Neural cell (in vitro differentiated cells): ENCODE measurements at regions not wholly inside any gene's neighbourhood (a gene's known extent, or its start where the extent isn't known, plus 50 kb on each side); places are given as distances from the start of the nearest gene placed in this dataset.

ENCODE experiments used
- H2AFZ ChIP-seq: fragments of 200-600, 300-800 bp; sonication (generic), shearing (Covaris generic); 2 replicates; pipeline ENCODE4 v1.6.0; 2014; ENCODE audit warnings: low read depth, mild to moderate bottlenecking, antibody characterized with exemption, low read length, moderate library complexity
- H3F3A ChIP-seq: fragments of 200-600 bp; shearing (Covaris generic); 2 replicates; pipeline ENCODE4 v1.6.1; 2016; ENCODE audit warnings: mild to moderate bottlenecking, moderate library complexity, mixed read lengths, antibody characterized with exemption, low read length; ENCODE audit not compliant: insufficient read depth, poor library complexity, severe bottlenecking
- H3K27ac ChIP-seq: fragments of 200-600, 300-800 bp; sonication (generic), shearing (Covaris generic); 2 replicates; pipeline ENCODE4 v1.5.1; 2014; ENCODE audit warnings: mild to moderate bottlenecking, low read length, moderate library complexity
- H3K27me3 ChIP-seq: fragments of 300-800, 200-600 bp; sonication (generic), shearing (Covaris generic); 2 replicates; pipeline ENCODE4 v1.6.0; 2014; ENCODE audit warnings: mild to moderate bottlenecking, low read depth, low read length, moderate library complexity; ENCODE audit not compliant: insufficient read depth
- H3K36me3 ChIP-seq: fragments of 300-800, 200-600 bp; sonication (generic), shearing (Covaris generic); 2 replicates; pipeline ENCODE4 v1.5.1; 2014; ENCODE audit warnings: mild to moderate bottlenecking, antibody characterized with exemption, low read length, moderate library complexity; ENCODE audit not compliant: insufficient read depth
- H3K4me2 ChIP-seq: fragments of 300-800, 200-600 bp; sonication (generic), shearing (Covaris generic); 2 replicates; pipeline ENCODE4 v1.6.0; 2014; ENCODE audit warnings: mild to moderate bottlenecking, low read length
- H3K4me3 ChIP-seq: fragments of 300-800, 200-600 bp; sonication (generic), shearing (Covaris generic); 2 replicates; pipeline ENCODE4 v1.5.1; 2014; ENCODE audit warnings: mild to moderate bottlenecking, low read length, moderate library complexity
- H3K79me2 ChIP-seq: fragments of 200-600 bp; shearing (Covaris generic); replicated peaks from 2 replicates; pipeline ENCODE4 v1.6.0; 2014; ENCODE audit warnings: mild to moderate bottlenecking, low read length, moderate library complexity; ENCODE audit not compliant: insufficient read depth
- H3K9ac ChIP-seq: fragments of 300-800, 200-600 bp; sonication (generic), shearing (Covaris generic); 2 replicates; pipeline ENCODE4 v1.6.1; 2016; ENCODE audit warnings: mild to moderate bottlenecking, low read length, mixed read lengths
- H3K9me2 ChIP-seq: fragments of 200-600 bp; shearing (Covaris generic); 2 replicates; pipeline ENCODE4 v1.6.1; 2016; ENCODE audit warnings: mild to moderate bottlenecking, low read length, mixed read lengths; ENCODE audit not compliant: insufficient read depth
- H3K9me3 ChIP-seq: fragments of 200-600, 300-800 bp; sonication (generic), shearing (Covaris generic); 2 replicates; pipeline ENCODE4 v1.6.1; 2016; ENCODE audit warnings: mild to moderate bottlenecking, mixed run types, low read length, moderate library complexity, mixed read lengths
- H4K20me1 ChIP-seq: fragments of 200-600 bp; shearing (Covaris generic); 2 replicates; pipeline ENCODE4 v1.6.1; 2016; ENCODE audit warnings: mild to moderate bottlenecking, mixed run types; ENCODE audit not compliant: insufficient read depth
- EP300 ChIP-seq: fragments of 450-650 bp; conservative IDR thresholded peaks from 2 replicates; pipeline ENCODE4 v1.6.1; 2014; ENCODE audit warnings: antibody characterized with exemption, mild to moderate bottlenecking, moderate library complexity; ENCODE audit not compliant: poor library complexity, severe bottlenecking
- EZH2 ChIP-seq: fragments of 200-600, 300-800 bp; shearing (Covaris generic), sonication (generic); IDR thresholded peaks from 2 replicates; pipeline ENCODE4 v1.6.1; 2014; ENCODE audit warnings: antibody characterized with exemption, low read length, borderline replicate concordance, mild to moderate bottlenecking; ENCODE audit not compliant: insufficient read depth, poor library complexity, severe bottlenecking
- MXI1 ChIP-seq: fragments of 450-650 bp; conservative IDR thresholded peaks from 2 replicates; pipeline ENCODE4 v1.6.1; 2014; ENCODE audit warnings: antibody characterized with exemption, mild to moderate bottlenecking; ENCODE audit not compliant: poor library complexity, severe bottlenecking
- POLR2AphosphoS5 ChIP-seq: IDR thresholded peaks from 2 replicates; pipeline ENCODE4 v1.6.1; 2012
- RAD21 ChIP-seq: fragments of 450-650 bp; conservative IDR thresholded peaks from 2 replicates; pipeline ENCODE4 v1.6.1; 2014; ENCODE audit warnings: antibody characterized with exemption, mild to moderate bottlenecking, moderate library complexity
- SMC3 ChIP-seq: fragments of 450-650 bp; conservative IDR thresholded peaks from 2 replicates; pipeline ENCODE4 v1.6.1; 2014; ENCODE audit warnings: antibody characterized with exemption, mild to moderate bottlenecking, moderate library complexity; ENCODE audit not compliant: poor library complexity
- TAF1 ChIP-seq: IDR thresholded peaks from 2 replicates; pipeline ENCODE4 v1.6.1; 2012; ENCODE audit warnings: low read depth
- TF ChIP-seq, protein P1 (sequence below): fragments of 450-650 bp; IDR thresholded peaks from 2 replicates; pipeline ENCODE4 v1.5.1; 2014; ENCODE audit warnings: antibody characterized with exemption, mild to moderate bottlenecking, moderate library complexity; ENCODE audit not compliant: poor library complexity, severe bottlenecking
- TF ChIP-seq, protein P2 (sequence below): IDR thresholded peaks from 2 replicates; pipeline ENCODE4 v1.6.1; 2012; ENCODE audit warnings: borderline replicate concordance

DNA sequence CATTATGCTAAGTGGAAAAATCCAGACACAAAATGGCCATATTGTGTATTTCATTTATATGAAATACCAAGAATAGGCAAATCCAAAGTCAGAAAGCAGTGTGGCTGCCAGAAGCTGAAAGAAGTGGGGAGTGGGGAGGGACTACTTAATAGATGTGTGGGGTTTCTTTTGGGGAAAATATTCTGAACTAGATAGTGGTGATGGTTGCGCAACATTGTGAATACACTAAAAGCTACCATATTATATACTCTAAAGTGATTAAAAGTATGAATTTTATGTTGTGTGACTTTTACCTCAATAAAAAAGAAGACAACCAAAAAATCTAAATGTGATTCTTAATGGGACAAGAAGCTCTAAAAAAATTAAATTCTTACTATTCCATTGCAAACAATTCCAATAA is 272.6 kb downstream of the DAD1 start:
- no peaks in the 10 kb centered on the region for H3K79me2 ChIP-seq
- H3K4me3 ChIP-seq: no peak overlapping the region
- H2AFZ ChIP-seq: no peak overlapping the region
- TF ChIP-seq, protein P1, sequence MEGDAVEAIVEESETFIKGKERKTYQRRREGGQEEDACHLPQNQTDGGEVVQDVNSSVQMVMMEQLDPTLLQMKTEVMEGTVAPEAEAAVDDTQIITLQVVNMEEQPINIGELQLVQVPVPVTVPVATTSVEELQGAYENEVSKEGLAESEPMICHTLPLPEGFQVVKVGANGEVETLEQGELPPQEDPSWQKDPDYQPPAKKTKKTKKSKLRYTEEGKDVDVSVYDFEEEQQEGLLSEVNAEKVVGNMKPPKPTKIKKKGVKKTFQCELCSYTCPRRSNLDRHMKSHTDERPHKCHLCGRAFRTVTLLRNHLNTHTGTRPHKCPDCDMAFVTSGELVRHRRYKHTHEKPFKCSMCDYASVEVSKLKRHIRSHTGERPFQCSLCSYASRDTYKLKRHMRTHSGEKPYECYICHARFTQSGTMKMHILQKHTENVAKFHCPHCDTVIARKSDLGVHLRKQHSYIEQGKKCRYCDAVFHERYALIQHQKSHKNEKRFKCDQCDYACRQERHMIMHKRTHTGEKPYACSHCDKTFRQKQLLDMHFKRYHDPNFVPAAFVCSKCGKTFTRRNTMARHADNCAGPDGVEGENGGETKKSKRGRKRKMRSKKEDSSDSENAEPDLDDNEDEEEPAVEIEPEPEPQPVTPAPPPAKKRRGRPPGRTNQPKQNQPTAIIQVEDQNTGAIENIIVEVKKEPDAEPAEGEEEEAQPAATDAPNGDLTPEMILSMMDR: no peak
- TF ChIP-seq RAD21 (no peak), POLR2AphosphoS5 (no peak), SMC3 (no peak), TAF1 (no peak), EP300 (no peak), MXI1 (no peak), EZH2 (no peak)
- TF ChIP-seq, protein P2, sequence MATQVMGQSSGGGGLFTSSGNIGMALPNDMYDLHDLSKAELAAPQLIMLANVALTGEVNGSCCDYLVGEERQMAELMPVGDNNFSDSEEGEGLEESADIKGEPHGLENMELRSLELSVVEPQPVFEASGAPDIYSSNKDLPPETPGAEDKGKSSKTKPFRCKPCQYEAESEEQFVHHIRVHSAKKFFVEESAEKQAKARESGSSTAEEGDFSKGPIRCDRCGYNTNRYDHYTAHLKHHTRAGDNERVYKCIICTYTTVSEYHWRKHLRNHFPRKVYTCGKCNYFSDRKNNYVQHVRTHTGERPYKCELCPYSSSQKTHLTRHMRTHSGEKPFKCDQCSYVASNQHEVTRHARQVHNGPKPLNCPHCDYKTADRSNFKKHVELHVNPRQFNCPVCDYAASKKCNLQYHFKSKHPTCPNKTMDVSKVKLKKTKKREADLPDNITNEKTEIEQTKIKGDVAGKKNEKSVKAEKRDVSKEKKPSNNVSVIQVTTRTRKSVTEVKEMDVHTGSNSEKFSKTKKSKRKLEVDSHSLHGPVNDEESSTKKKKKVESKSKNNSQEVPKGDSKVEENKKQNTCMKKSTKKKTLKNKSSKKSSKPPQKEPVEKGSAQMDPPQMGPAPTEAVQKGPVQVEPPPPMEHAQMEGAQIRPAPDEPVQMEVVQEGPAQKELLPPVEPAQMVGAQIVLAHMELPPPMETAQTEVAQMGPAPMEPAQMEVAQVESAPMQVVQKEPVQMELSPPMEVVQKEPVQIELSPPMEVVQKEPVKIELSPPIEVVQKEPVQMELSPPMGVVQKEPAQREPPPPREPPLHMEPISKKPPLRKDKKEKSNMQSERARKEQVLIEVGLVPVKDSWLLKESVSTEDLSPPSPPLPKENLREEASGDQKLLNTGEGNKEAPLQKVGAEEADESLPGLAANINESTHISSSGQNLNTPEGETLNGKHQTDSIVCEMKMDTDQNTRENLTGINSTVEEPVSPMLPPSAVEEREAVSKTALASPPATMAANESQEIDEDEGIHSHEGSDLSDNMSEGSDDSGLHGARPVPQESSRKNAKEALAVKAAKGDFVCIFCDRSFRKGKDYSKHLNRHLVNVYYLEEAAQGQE: no peak
- no peak overlapping the region for H3K9ac ChIP-seq
- H3F3A ChIP-seq: no peaks in the 10 kb centered on the region
- H3K36me3 ChIP-seq: no peaks in the 10 kb centered on the region
- no peak overlapping the region for H3K4me2 ChIP-seq
- H3K9me3 ChIP-seq: no peaks in the 10 kb centered on the region
- H3K27ac ChIP-seq: no peak overlapping the region
- no peaks in the 10 kb centered on the region for H4K20me1 ChIP-seq
- no peaks in the 10 kb centered on the region for H3K9me2 ChIP-seq
- no peaks in the 10 kb centered on the region for H3K27me3 ChIP-seq

GRCh38 chr14:22315336-22315735 is 273.7 kb downstream of the DAD1 start:
- Histone ChIP-seq H4K20me1 (no peaks in the 10 kb centered on the region), H3K9me2 (no peaks in the 10 kb centered on the region), H3K9me3 (no peaks in the 10 kb centered on the region), H3K9ac (no peak overlapping the region), H3K36me3 (no peaks in the 10 kb centered on the region), H3K4me3 (no peak overlapping the region), H3K27me3 (no peaks in the 10 kb centered on the region), H3K4me2 (no peak overlapping the region), H3K27ac (no peak overlapping the region), H2AFZ (no peak overlapping the region), H3K79me2 (no peaks in the 10 kb centered on the region), H3F3A (no peaks in the 10 kb centered on the region)
- TF ChIP-seq EZH2: no peak
- TF ChIP-seq, protein P1: no peak
- TF ChIP-seq, protein P2: no peak
- no peak for TF ChIP-seq SMC3
- TF ChIP-seq POLR2AphosphoS5: no peak
- TF ChIP-seq MXI1: no peak
- no peak for TF ChIP-seq TAF1
- TF ChIP-seq RAD21: no peak
- no peak for TF ChIP-seq EP300
